ENCODE measurements at regions not wholly inside any gene's neighbourhood (a gene's known extent, or its start where the extent isn't known, plus 50 kb on each side); places are given as distances from the start of the nearest gene placed in this dataset.
"Not testable (repeated sequence)": the region's sequence is repeated elsewhere in the genome, so short reads cannot be mapped to it uniquely, and the experiment has no call there.

DNA sequence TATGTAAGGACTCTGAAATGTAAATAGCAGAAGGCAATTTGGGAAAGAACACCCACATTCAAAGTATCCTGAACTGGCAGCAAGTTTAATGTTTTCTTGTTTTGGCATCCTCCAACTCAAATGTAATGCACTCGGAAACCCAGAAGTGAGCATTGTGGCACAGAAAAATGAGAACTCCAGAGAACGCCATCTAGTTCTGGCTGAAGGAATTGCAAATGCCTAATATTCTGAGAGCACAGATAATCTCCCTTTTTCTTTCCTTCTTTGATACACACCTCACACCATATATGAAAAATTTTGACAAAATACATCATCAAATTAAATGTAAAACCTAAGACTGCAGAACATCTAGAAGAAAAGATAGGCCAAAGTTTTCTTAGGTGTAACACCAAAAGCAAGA is 52.1 kb downstream of the PWWP3B start:
- no peaks in the 10 kb centered on the region for H3K9me3 ChIP-seq (ENCODE audit: control insufficient read depth in 2 of 2, low read length in 2 of 2)
- H3K36me3 ChIP-seq (ENCODE audit: control insufficient read depth in 2 of 2, insufficient read depth in 2 of 2, low read length in 2 of 2): no peaks in the 10 kb centered on the region
- H3K27me3 ChIP-seq (ENCODE audit: control insufficient read depth in 2 of 2, insufficient read depth in 2 of 2, low read length in 2 of 2): peaks cover 0 to 3% of the 10 kb centered on the region in 2 donors
- H3K9ac ChIP-seq (ENCODE audit: low read depth in 1 of 2, low read length in 2 of 2): no peak overlapping the region
- no peak overlapping the region for H3K27ac ChIP-seq (ENCODE audit: low read depth in 2 of 2, low read length in 2 of 2)
- no peak overlapping the region for H3K4me3 ChIP-seq (ENCODE audit: low read length in 2 of 2)
- H3K4me1 ChIP-seq (ENCODE audit: control insufficient read depth in 2 of 2, insufficient read depth in 2 of 2, low read length in 2 of 2): no peaks in the 10 kb centered on the region

- Histone ChIP-seq H3K9ac (ENCODE audit: low read depth in 1 of 2, low read length in 2 of 2) (no peak overlapping the region), H3K27me3 (ENCODE audit: control insufficient read depth in 2 of 2, insufficient read depth in 2 of 2, low read length in 2 of 2) (peaks cover 0 to 2% of the 10 kb centered on the region in 2 donors), H3K36me3 (ENCODE audit: control insufficient read depth in 2 of 2, insufficient read depth in 2 of 2, low read length in 2 of 2) (no peaks in the 10 kb centered on the region), H3K4me1 (ENCODE audit: control insufficient read depth in 2 of 2, insufficient read depth in 2 of 2, low read length in 2 of 2) (no peaks in the 10 kb centered on the region), H3K4me3 (ENCODE audit: low read length in 2 of 2) (no peak overlapping the region), H3K27ac (ENCODE audit: low read depth in 2 of 2, low read length in 2 of 2) (no peak overlapping the region), H3K9me3 (ENCODE audit: control insufficient read depth in 2 of 2, low read length in 2 of 2) (no peaks in the 10 kb centered on the region)
These were observed 75.3 kb downstream of the PWWP3B start for GRCh38 chrX:106243376-106243775.

- no peaks in the 10 kb centered on the region for H3K36me3 ChIP-seq (ENCODE audit: control insufficient read depth in 2 of 2, insufficient read depth in 2 of 2, low read length in 2 of 2)
These were observed 78.4 kb downstream of the PWWP3B start for GRCh38 chrX:106246511-106246910.

GRCh38 chrX:106247162-106247561 is 79.1 kb downstream of the PWWP3B start:
- no peak overlapping the region for H3K9ac ChIP-seq (ENCODE audit: low read depth in 1 of 2, low read length in 2 of 2)
- no peaks in the 10 kb centered on the region for H3K9me3 ChIP-seq (ENCODE audit: control insufficient read depth in 2 of 2, low read length in 2 of 2)
- no peak overlapping the region for H3K4me3 ChIP-seq (ENCODE audit: low read length in 2 of 2)
- H3K36me3 ChIP-seq (ENCODE audit: control insufficient read depth in 2 of 2, insufficient read depth in 2 of 2, low read length in 2 of 2): no peaks in the 10 kb centered on the region
- H3K27me3 ChIP-seq (ENCODE audit: control insufficient read depth in 2 of 2, insufficient read depth in 2 of 2, low read length in 2 of 2): peaks cover 0 to 2% of the 10 kb centered on the region in 2 donors
- H3K27ac ChIP-seq (ENCODE audit: low read depth in 2 of 2, low read length in 2 of 2): no peak overlapping the region
- no peaks in the 10 kb centered on the region for H3K4me1 ChIP-seq (ENCODE audit: control insufficient read depth in 2 of 2, insufficient read depth in 2 of 2, low read length in 2 of 2)

More at GRCh38 chrX:106246511-106246910, 78.4 kb downstream of the PWWP3B start:
- no peaks in the 10 kb centered on the region for H3K9me3 ChIP-seq (ENCODE audit: control insufficient read depth in 2 of 2, low read length in 2 of 2)
- H3K4me3 ChIP-seq (ENCODE audit: low read length in 2 of 2): no peak overlapping the region
- no peak overlapping the region for H3K27ac ChIP-seq (ENCODE audit: low read depth in 2 of 2, low read length in 2 of 2)
- peaks cover 0 to 2% of the 10 kb centered on the region in 2 donors for H3K27me3 ChIP-seq (ENCODE audit: control insufficient read depth in 2 of 2, insufficient read depth in 2 of 2, low read length in 2 of 2)
- no peak overlapping the region for H3K9ac ChIP-seq (ENCODE audit: low read depth in 1 of 2, low read length in 2 of 2)
- no peaks in the 10 kb centered on the region for H3K4me1 ChIP-seq (ENCODE audit: control insufficient read depth in 2 of 2, insufficient read depth in 2 of 2, low read length in 2 of 2)

- no peaks in the 10 kb centered on the region for H3K9me3 ChIP-seq (ENCODE audit: control insufficient read depth in 2 of 2, low read length in 2 of 2)
- no peak overlapping the region for H3K27ac ChIP-seq (ENCODE audit: low read depth in 2 of 2, low read length in 2 of 2)
- H3K36me3 ChIP-seq (ENCODE audit: control insufficient read depth in 2 of 2, insufficient read depth in 2 of 2, low read length in 2 of 2): no peaks in the 10 kb centered on the region
- no peak overlapping the region for H3K9ac ChIP-seq (ENCODE audit: low read depth in 1 of 2, low read length in 2 of 2)
- peaks cover 0 to 2% of the 10 kb centered on the region in 2 donors for H3K27me3 ChIP-seq (ENCODE audit: control insufficient read depth in 2 of 2, insufficient read depth in 2 of 2, low read length in 2 of 2)
- H3K4me1 ChIP-seq (ENCODE audit: control insufficient read depth in 2 of 2, insufficient read depth in 2 of 2, low read length in 2 of 2): no peaks in the 10 kb centered on the region
- no peak overlapping the region for H3K4me3 ChIP-seq (ENCODE audit: low read length in 2 of 2)
These were observed 81.7 kb downstream of the PWWP3B start for GRCh38 chrX:106249706-106250379.

- no peaks in the 10 kb centered on the region for H3K9me3 ChIP-seq (ENCODE audit: control insufficient read depth in 2 of 2, low read length in 2 of 2)
- H3K4me3 ChIP-seq (ENCODE audit: low read length in 2 of 2): no peak overlapping the region
- H3K4me1 ChIP-seq (ENCODE audit: control insufficient read depth in 2 of 2, insufficient read depth in 2 of 2, low read length in 2 of 2): no peaks in the 10 kb centered on the region
- H3K36me3 ChIP-seq (ENCODE audit: control insufficient read depth in 2 of 2, insufficient read depth in 2 of 2, low read length in 2 of 2): no peaks in the 10 kb centered on the region
- no peaks in the 10 kb centered on the region for H3K27me3 ChIP-seq (ENCODE audit: control insufficient read depth in 2 of 2, insufficient read depth in 2 of 2, low read length in 2 of 2)
- H3K9ac ChIP-seq (ENCODE audit: low read depth in 1 of 2, low read length in 2 of 2): no peak overlapping the region
- no peak overlapping the region for H3K27ac ChIP-seq (ENCODE audit: low read depth in 2 of 2, low read length in 2 of 2)
These were observed 95.7 kb downstream of the PWWP3B start for GRCh38 chrX:106263817-106264216.

GRCh38 chrX:106273947-106274587 is 106.0 kb downstream of the PWWP3B start:
- not testable (repeated sequence) for H3K27me3 ChIP-seq (ENCODE audit: control insufficient read depth in 2 of 2, insufficient read depth in 2 of 2, low read length in 2 of 2); H3K36me3 ChIP-seq (ENCODE audit: control insufficient read depth in 2 of 2, insufficient read depth in 2 of 2, low read length in 2 of 2); H3K4me3 ChIP-seq (ENCODE audit: low read length in 2 of 2); H3K9me3 ChIP-seq (ENCODE audit: control insufficient read depth in 2 of 2, low read length in 2 of 2); H3K9ac ChIP-seq (ENCODE audit: low read depth in 1 of 2, low read length in 2 of 2); H3K4me1 ChIP-seq (ENCODE audit: control insufficient read depth in 2 of 2, insufficient read depth in 2 of 2, low read length in 2 of 2); H3K27ac ChIP-seq (ENCODE audit: low read depth in 2 of 2, low read length in 2 of 2)

DNA sequence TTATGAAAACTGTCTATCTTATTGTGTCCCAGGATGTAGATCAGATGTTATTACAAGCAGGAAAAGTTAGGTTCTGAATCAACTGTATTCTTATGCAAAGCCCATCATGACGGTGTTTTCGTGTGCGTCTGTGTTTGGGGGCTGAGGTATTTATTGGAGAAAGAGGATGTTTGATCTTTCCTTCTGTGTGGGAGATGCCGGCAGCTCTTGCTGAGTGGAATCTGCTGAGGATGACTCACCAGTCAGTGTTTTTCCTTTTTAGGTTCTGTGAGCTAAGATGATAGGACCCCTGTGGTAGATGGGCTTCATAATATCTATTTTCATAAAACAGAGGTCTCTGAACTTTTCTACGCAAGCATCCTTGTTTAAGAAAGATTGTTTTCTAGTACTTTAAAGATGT is 107.1 kb downstream of the PWWP3B start:
- H3K9me3 ChIP-seq (ENCODE audit: control insufficient read depth in 2 of 2, low read length in 2 of 2); H3K27me3 ChIP-seq (ENCODE audit: control insufficient read depth in 2 of 2, insufficient read depth in 2 of 2, low read length in 2 of 2); H3K27ac ChIP-seq (ENCODE audit: low read depth in 2 of 2, low read length in 2 of 2); H3K4me1 ChIP-seq (ENCODE audit: control insufficient read depth in 2 of 2, insufficient read depth in 2 of 2, low read length in 2 of 2); H3K4me3 ChIP-seq (ENCODE audit: low read length in 2 of 2); H3K36me3 ChIP-seq (ENCODE audit: control insufficient read depth in 2 of 2, insufficient read depth in 2 of 2, low read length in 2 of 2); H3K9ac ChIP-seq (ENCODE audit: low read depth in 1 of 2, low read length in 2 of 2): not testable (repeated sequence)

GRCh38 chrX:106278951-106279350 is 110.8 kb downstream of the PWWP3B start:
- H3K4me3 ChIP-seq (ENCODE audit: low read length in 2 of 2): no peak overlapping the region
- H3K27ac ChIP-seq (ENCODE audit: low read depth in 2 of 2, low read length in 2 of 2): no peak overlapping the region
- no peak overlapping the region for H3K9ac ChIP-seq (ENCODE audit: low read depth in 1 of 2, low read length in 2 of 2)
- no peaks in the 10 kb centered on the region for H3K9me3 ChIP-seq (ENCODE audit: control insufficient read depth in 2 of 2, low read length in 2 of 2)
- H3K36me3 ChIP-seq (ENCODE audit: control insufficient read depth in 2 of 2, insufficient read depth in 2 of 2, low read length in 2 of 2): no peaks in the 10 kb centered on the region
- no peaks in the 10 kb centered on the region for H3K27me3 ChIP-seq (ENCODE audit: control insufficient read depth in 2 of 2, insufficient read depth in 2 of 2, low read length in 2 of 2)
- H3K4me1 ChIP-seq (ENCODE audit: control insufficient read depth in 2 of 2, insufficient read depth in 2 of 2, low read length in 2 of 2): no peaks in the 10 kb centered on the region

- no peaks in the 10 kb centered on the region for H3K36me3 ChIP-seq (ENCODE audit: control insufficient read depth in 2 of 2, insufficient read depth in 2 of 2, low read length in 2 of 2)
- H3K4me1 ChIP-seq (ENCODE audit: control insufficient read depth in 2 of 2, insufficient read depth in 2 of 2, low read length in 2 of 2): no peaks in the 10 kb centered on the region
- peaks cover 0 to 2% of the 10 kb centered on the region in 2 donors for H3K27me3 ChIP-seq (ENCODE audit: control insufficient read depth in 2 of 2, insufficient read depth in 2 of 2, low read length in 2 of 2)
- H3K4me3 ChIP-seq (ENCODE audit: low read length in 2 of 2): no peak overlapping the region
- no peak overlapping the region for H3K27ac ChIP-seq (ENCODE audit: low read depth in 2 of 2, low read length in 2 of 2)
- no peak overlapping the region for H3K9ac ChIP-seq (ENCODE audit: low read depth in 1 of 2, low read length in 2 of 2)
- no peaks in the 10 kb centered on the region for H3K9me3 ChIP-seq (ENCODE audit: control insufficient read depth in 2 of 2, low read length in 2 of 2)
These were observed 113.3 kb downstream of the PWWP3B start for GRCh38 chrX:106281383-106281782.
